ENCODE measurements at regions not wholly inside any gene's neighbourhood (a gene's known extent, or its start where the extent isn't known, plus 50 kb on each side); places are given as distances from the start of the nearest gene placed in this dataset.

DNA sequence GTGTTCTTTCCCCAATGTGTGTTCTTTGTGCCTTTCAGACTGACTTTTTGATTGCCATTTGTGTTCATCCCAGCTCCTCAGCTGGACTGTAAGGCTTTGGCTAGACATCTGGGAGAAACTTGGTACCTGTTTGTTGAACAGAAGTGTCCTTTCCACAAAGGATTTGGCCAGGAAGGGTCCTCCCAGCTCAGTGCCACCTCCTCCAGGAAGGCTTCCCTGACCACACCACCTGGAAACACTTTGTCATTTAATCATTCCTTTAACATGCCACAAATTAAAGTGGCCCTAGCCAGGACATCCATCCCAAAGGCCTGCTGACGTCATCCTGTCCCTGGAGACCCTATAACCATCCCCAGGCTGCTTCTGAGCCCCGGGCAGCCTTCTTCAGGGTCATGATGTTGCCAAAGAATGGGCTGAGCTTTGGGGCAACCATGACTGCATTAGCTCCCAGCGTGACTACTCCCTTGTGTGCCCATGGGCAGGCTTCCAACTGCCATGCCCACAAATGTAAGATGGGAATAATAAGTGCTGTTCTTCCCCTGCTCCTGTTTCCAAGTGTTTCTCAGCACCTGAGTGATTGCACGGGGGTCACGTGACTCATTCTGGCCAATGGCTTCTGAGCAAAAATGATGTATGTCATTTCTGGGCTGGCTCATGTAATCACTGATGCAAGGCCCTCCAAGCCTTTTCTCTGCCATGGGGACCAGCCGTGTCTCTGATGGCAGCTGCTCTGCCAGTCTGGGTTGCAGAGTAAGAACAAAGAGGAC lies 112.5 kb upstream of the SMAD3 start:
- TF ChIP-seq, protein P1, sequence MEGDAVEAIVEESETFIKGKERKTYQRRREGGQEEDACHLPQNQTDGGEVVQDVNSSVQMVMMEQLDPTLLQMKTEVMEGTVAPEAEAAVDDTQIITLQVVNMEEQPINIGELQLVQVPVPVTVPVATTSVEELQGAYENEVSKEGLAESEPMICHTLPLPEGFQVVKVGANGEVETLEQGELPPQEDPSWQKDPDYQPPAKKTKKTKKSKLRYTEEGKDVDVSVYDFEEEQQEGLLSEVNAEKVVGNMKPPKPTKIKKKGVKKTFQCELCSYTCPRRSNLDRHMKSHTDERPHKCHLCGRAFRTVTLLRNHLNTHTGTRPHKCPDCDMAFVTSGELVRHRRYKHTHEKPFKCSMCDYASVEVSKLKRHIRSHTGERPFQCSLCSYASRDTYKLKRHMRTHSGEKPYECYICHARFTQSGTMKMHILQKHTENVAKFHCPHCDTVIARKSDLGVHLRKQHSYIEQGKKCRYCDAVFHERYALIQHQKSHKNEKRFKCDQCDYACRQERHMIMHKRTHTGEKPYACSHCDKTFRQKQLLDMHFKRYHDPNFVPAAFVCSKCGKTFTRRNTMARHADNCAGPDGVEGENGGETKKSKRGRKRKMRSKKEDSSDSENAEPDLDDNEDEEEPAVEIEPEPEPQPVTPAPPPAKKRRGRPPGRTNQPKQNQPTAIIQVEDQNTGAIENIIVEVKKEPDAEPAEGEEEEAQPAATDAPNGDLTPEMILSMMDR (IDR thresholded peaks at IDR 0.05 in 8 of 11, conservative IDR thresholded peaks at IDR 0.05 in 3 of 11): no peak
- TF ChIP-seq POLR2A (IDR thresholded peaks at IDR 0.05): no peak
- no peak for TF ChIP-seq POLR2AphosphoS5 (IDR thresholded peaks at IDR 0.05)
- DNase-seq: no peak

GRCh38 chr15:66953523-66954229 lies 111.7 kb upstream of the SMAD3 start:
- Histone ChIP-seq H3K36me3 (no peaks in the 10 kb centered on the region), H3K27me3 (replicated peaks in 1 of 7) (peaks cover 0 to 6% (median 0%) of the 10 kb centered on the region in 7 donors), H3K27ac (no peak overlapping the region), H3K9me3 (no peaks in the 10 kb centered on the region), H3K4me1 (peaks cover 0 to 9% (median 7%) of the 10 kb centered on the region in 6 donors), H3K4me3 (no peak overlapping the region)
- 86 to 94% (median 93%) methylated on average over 11 of the region's 11 CpGs for WGBS, 5 donors
- DNase-seq: no peak
- TF ChIP-seq, protein P1 (IDR thresholded peaks at IDR 0.05 in 8 of 11, conservative IDR thresholded peaks at IDR 0.05 in 3 of 11): no peak
- TF ChIP-seq POLR2A (IDR thresholded peaks at IDR 0.05) (no peak), POLR2AphosphoS5 (IDR thresholded peaks at IDR 0.05) (no peak)
- intact Hi-C loops (cut with DNase I; ENCODE audit: low total_unique reads): no loop called here

More for the DNA sequence above, 112.5 kb upstream of the SMAD3 start:
- Histone ChIP-seq H3K27ac (no peak overlapping the region), H3K9me3 (no peaks in the 10 kb centered on the region), H3K4me3 (no peak overlapping the region), H3K27me3 (replicated peaks in 1 of 7) (peaks cover 0 to 6% (median 0%) of the 10 kb centered on the region in 7 donors), H3K36me3 (no peaks in the 10 kb centered on the region), H3K4me1 (peaks cover 0 to 9% (median 7%) of the 10 kb centered on the region in 6 donors)
- intact Hi-C loops (cut with DNase I; ENCODE audit: low total_unique reads): no loop called here
- WGBS, 5 donors: 84 to 99% (median 88%) methylated on average over 6 of the region's 6 CpGs

- H3K9me3 ChIP-seq: no peaks in the 10 kb centered on the region
- intact Hi-C loops (cut with DNase I; ENCODE audit: low total_unique reads): no loop called here
- H3K4me1 ChIP-seq: peaks cover 0 to 9% (median 7%) of the 10 kb centered on the region in 6 donors
- DNase-seq: no peak
- no peak overlapping the region for H3K27ac ChIP-seq
- TF ChIP-seq POLR2A (IDR thresholded peaks at IDR 0.05): no peak
- TF ChIP-seq, protein P1 (IDR thresholded peaks at IDR 0.05 in 8 of 11, conservative IDR thresholded peaks at IDR 0.05 in 3 of 11): no peak
- no peak for TF ChIP-seq POLR2AphosphoS5 (IDR thresholded peaks at IDR 0.05)
- WGBS, 5 donors: 87 to 95% (median 88%) methylated on average over 6 of the region's 6 CpGs
- no peak overlapping the region for H3K4me3 ChIP-seq
- peaks cover 0 to 6% (median 0%) of the 10 kb centered on the region in 7 donors for H3K27me3 ChIP-seq (replicated peaks in 1 of 7)
- H3K36me3 ChIP-seq: no peaks in the 10 kb centered on the region
Measured at GRCh38 chr15:66954601-66955000, 110.8 kb upstream of the SMAD3 start.

- no peaks in the 10 kb centered on the region for H3K9me3 ChIP-seq
- DNase-seq: no peak
- no peak overlapping the region for H3K27ac ChIP-seq
- no peaks in the 10 kb centered on the region for H3K36me3 ChIP-seq
- H3K27me3 ChIP-seq (replicated peaks in 1 of 7): peaks cover 0 to 6% (median 0%) of the 10 kb centered on the region in 7 donors
- intact Hi-C loops (cut with DNase I; ENCODE audit: low total_unique reads): no loop called here
- no peak overlapping the region for H3K4me3 ChIP-seq
- TF ChIP-seq POLR2A (IDR thresholded peaks at IDR 0.05) (no peak), POLR2AphosphoS5 (IDR thresholded peaks at IDR 0.05) (no peak)
- TF ChIP-seq, protein P1 (IDR thresholded peaks at IDR 0.05 in 8 of 11, conservative IDR thresholded peaks at IDR 0.05 in 3 of 11): no peak
- WGBS, 5 donors: 58 to 92% (median 63%) methylated on average over 4 of the region's 4 CpGs
- peaks cover 0 to 9% (median 7%) of the 10 kb centered on the region in 6 donors for H3K4me1 ChIP-seq
Measured at GRCh38 chr15:66955001-66955516, 110.3 kb upstream of the SMAD3 start.

All from spleen (tissue), 11 donors.